ENCODE measurements at regions not wholly inside any gene's neighbourhood (a gene's known extent, or its start where the extent isn't known, plus 50 kb on each side); places are given as distances from the start of the nearest gene placed in this dataset.

- FAIRE-seq (no peak), DNase-seq (ENCODE audit: low read depth, low spot score) (no peak)
- TF ChIP-seq MAX (IDR thresholded peaks at IDR 0.05; ENCODE audit: insufficient read depth, insufficient read length) (no peak), POLR2AphosphoS5 (IDR thresholded peaks at IDR 0.05; ENCODE audit: insufficient read depth, low read depth, low read length) (no peak), MYC (IDR thresholded peaks at IDR 0.05; ENCODE audit: low read depth, low read length) (no peak), FOS (IDR thresholded peaks at IDR 0.05; ENCODE audit: borderline replicate concordance, insufficient read depth, low read length) (no peak), GATA2 (IDR thresholded peaks at IDR 0.05; ENCODE audit: insufficient read depth, insufficient read length, low read depth, low read length) (no peak), EZH2 (IDR thresholded peaks at IDR 0.05; ENCODE audit: borderline replicate concordance, low read depth, low read length, severe bottlenecking) (no peak), CTCF (IDR thresholded peaks at IDR 0.05; ENCODE audit: extremely low read depth in 1 of 2, insufficient read depth in 1 of 2, low read depth in 1 of 2, low read length in 2 of 2) (no peak), JUN (IDR thresholded peaks at IDR 0.05; ENCODE audit: borderline replicate concordance, insufficient read depth, insufficient read length, low read depth) (no peak), POLR2A (IDR thresholded peaks at IDR 0.05; ENCODE audit: low read depth, low read length) (no peak)
- no peak overlapping the region for H3K9ac ChIP-seq (replicated peaks; ENCODE audit: extremely low read depth, insufficient read depth, low read length)
- no peaks in the 10 kb centered on the region for H4K20me1 ChIP-seq (replicated peaks; ENCODE audit: control insufficient read depth, extremely low read depth, insufficient read depth, low read length)
- no peaks in the 10 kb centered on the region for H3K9me1 ChIP-seq (replicated peaks; ENCODE audit: control insufficient read depth, extremely low read depth, insufficient read depth, low read length)
- no peaks in the 10 kb centered on the region for H3K79me2 ChIP-seq (ENCODE audit: control insufficient read depth, insufficient read depth, low read length)
- BruUV-seq (replicated peaks) = no TSS peak
- no peak overlapping the region for H2AFZ ChIP-seq (ENCODE audit: low read depth, low read length)
- no peaks in the 10 kb centered on the region for H3K27me3 ChIP-seq (ENCODE audit: control insufficient read depth in 2 of 2, insufficient read depth in 2 of 2, low read length in 2 of 2)
- H3K27ac ChIP-seq (ENCODE audit: insufficient read depth, low read depth, low read length) = no peak overlapping the region
- H3K4me1 ChIP-seq (ENCODE audit: control insufficient read depth, extremely low read depth, insufficient read depth, low read length) = no peaks in the 10 kb centered on the region
- POLR2A ChIA-PET = no interaction called here
- dilution Hi-C loops (cut with MboI; ENCODE audit: extremely low pct_ligation_motif_present, low sequenced_read_pairs) = no loop called here
- CTCF ChIA-PET = no interaction called here
- H3K4me2 ChIP-seq (ENCODE audit: insufficient read depth, low read length) = no peak overlapping the region
- H3K4me3 ChIP-seq (replicated peaks in 1 of 3; ENCODE audit: insufficient read depth in 1 of 3, low read depth in 1 of 3, low read length in 3 of 3) = no peak overlapping the region
- intact Hi-C loops (cut with micrococcal nuclease) = no loop called here
- no peaks in the 10 kb centered on the region for H3K36me3 ChIP-seq (ENCODE audit: control insufficient read depth in 2 of 2, extremely low read depth in 1 of 2, insufficient read depth in 2 of 2, low read length in 2 of 2)
- no peaks in the 10 kb centered on the region for H3K9me3 ChIP-seq (replicated peaks; ENCODE audit: control insufficient read depth, insufficient read depth, low read length)
These were observed 181.4 kb upstream of the SHH start for GRCh38 chr7:155993420-155994278.
